B cell (primary cell): ENCODE measurements at regions not wholly inside any gene's neighbourhood (a gene's known extent, or its start where the extent isn't known, plus 50 kb on each side); places are given as distances from the start of the nearest gene placed in this dataset.

Experiments
- CTCF ChIP-seq: fragments of 200-600 bp; IDR thresholded peaks from one replicate; pipeline ENCODE4 v1.8.0; 2022; ENCODE audit warnings: antibody characterized with exemption, mild to moderate bottlenecking
- EZH2 ChIP-seq: IDR thresholded peaks from 2 replicates; pipeline ENCODE4 v1.6.1; 2012; ENCODE audit warnings: borderline replicate concordance, low read depth, mild to moderate bottlenecking, moderate library complexity, low read length; ENCODE audit not compliant: insufficient read depth, poor library complexity, severe bottlenecking

GRCh38 chr4:62627671-62628070, 1427.5 kb downstream of the ADGRL3 start:
- TF ChIP-seq CTCF = no peak
- TF ChIP-seq EZH2 = no peak
